ENCODE measurements at regions not wholly inside any gene's neighbourhood (a gene's known extent, or its start where the extent isn't known, plus 50 kb on each side); places are given as distances from the start of the nearest gene placed in this dataset.

DNA sequence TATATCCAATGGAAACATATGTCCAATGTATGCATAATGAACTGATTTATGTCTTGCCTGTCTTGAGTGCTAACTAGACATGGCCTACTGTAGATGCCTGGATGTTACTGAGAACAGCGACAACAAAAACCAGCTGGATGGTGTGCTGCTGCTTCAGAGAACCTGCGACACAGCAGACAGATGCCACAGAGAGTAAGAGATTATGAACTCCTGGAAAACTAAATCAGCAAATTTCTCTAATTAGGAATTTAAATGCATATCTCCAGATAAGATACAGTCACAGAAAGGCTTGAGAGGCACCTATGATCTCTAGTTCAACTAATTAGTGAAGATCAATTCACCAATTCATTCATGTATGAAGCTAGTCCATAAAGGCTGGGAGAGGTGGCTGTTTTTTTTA, 1508.0 kb upstream of the TENM4 start:
- TF ChIP-seq, protein P1, sequence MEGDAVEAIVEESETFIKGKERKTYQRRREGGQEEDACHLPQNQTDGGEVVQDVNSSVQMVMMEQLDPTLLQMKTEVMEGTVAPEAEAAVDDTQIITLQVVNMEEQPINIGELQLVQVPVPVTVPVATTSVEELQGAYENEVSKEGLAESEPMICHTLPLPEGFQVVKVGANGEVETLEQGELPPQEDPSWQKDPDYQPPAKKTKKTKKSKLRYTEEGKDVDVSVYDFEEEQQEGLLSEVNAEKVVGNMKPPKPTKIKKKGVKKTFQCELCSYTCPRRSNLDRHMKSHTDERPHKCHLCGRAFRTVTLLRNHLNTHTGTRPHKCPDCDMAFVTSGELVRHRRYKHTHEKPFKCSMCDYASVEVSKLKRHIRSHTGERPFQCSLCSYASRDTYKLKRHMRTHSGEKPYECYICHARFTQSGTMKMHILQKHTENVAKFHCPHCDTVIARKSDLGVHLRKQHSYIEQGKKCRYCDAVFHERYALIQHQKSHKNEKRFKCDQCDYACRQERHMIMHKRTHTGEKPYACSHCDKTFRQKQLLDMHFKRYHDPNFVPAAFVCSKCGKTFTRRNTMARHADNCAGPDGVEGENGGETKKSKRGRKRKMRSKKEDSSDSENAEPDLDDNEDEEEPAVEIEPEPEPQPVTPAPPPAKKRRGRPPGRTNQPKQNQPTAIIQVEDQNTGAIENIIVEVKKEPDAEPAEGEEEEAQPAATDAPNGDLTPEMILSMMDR (IDR thresholded peaks at IDR 0.05; ENCODE audit: low read depth, low read length), result no peak

DNA sequence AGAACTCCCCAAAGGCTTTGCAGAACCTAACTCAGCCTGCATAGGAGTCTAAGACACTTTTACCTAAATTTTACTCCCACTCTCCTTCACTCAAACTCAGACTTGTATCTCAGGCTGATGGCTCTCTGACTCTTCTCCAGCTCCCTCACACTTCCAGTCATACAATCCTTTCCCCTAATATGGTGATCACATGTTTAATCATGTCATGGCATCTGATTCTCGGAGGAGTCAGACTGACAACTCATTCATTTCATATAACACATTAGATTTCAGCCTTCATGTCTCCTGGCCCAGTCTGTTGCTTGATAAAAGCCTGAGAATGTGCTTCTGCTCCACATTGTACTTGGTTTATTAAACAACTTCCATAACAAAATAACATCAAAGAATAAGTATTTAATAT, 1503.9 kb upstream of the TENM4 start:
- Histone ChIP-seq H3K36me3 (no peaks in the 10 kb centered on the region), H3K9me3 (ENCODE audit: low read depth) (no peaks in the 10 kb centered on the region)

More for the DNA sequence above, 1508.0 kb upstream of the TENM4 start:
- Histone ChIP-seq H3K27me3 (no peaks in the 10 kb centered on the region), H3K4me3 (no peak overlapping the region), H3K27ac (no peak overlapping the region), H3K4me1 (ENCODE audit: low read depth) (no peaks in the 10 kb centered on the region), H3K9me3 (ENCODE audit: low read depth) (no peaks in the 10 kb centered on the region), H3K36me3 (no peaks in the 10 kb centered on the region)
- no peak for DNase-seq (ENCODE audit: low read depth in 1 of 2, low spot score in 1 of 2)

DNA sequence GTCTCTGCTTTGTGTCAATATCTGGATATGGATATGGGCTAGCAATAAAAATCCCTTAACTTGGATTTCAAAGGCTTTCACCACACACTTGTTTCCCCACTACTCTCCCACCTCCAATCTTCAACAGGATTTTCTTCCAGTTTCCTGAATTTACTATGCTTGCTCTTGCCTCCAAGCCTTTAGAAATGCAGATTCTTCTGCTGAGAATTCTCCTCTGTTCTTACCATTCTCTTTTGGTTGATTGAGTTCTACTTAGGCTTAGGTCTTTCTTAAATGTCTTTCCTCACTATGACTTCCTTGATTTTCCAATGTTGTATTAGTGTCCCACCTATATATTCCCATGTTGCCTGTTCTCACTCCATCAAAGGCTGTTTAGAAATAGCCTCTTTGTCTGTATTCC, 1502.4 kb upstream of the TENM4 start:
- no peaks in the 10 kb centered on the region for H3K4me1 ChIP-seq (ENCODE audit: low read depth)
- TF ChIP-seq, protein P1 (IDR thresholded peaks at IDR 0.05; ENCODE audit: low read depth, low read length), result no peak
- H3K27me3 ChIP-seq, result peaks cover 5% of the 10 kb centered on the region
- H3K9me3 ChIP-seq (ENCODE audit: low read depth), result no peaks in the 10 kb centered on the region
- DNase-seq (ENCODE audit: low read depth in 1 of 2, low spot score in 1 of 2), result no peak
- no peaks in the 10 kb centered on the region for H3K36me3 ChIP-seq
- no peak overlapping the region for H3K4me3 ChIP-seq
- H3K27ac ChIP-seq, result no peak overlapping the region

More for the DNA sequence above, 1503.9 kb upstream of the TENM4 start:
- H3K4me1 ChIP-seq (ENCODE audit: low read depth), result no peaks in the 10 kb centered on the region
- TF ChIP-seq, protein P1 (IDR thresholded peaks at IDR 0.05; ENCODE audit: low read depth, low read length), result no peak
- no peak overlapping the region for H3K4me3 ChIP-seq
- H3K27me3 ChIP-seq, result peaks cover 4% of the 10 kb centered on the region
- H3K27ac ChIP-seq, result no peak overlapping the region
- DNase-seq (ENCODE audit: low read depth in 1 of 2, low spot score in 1 of 2), result no peak

DNA sequence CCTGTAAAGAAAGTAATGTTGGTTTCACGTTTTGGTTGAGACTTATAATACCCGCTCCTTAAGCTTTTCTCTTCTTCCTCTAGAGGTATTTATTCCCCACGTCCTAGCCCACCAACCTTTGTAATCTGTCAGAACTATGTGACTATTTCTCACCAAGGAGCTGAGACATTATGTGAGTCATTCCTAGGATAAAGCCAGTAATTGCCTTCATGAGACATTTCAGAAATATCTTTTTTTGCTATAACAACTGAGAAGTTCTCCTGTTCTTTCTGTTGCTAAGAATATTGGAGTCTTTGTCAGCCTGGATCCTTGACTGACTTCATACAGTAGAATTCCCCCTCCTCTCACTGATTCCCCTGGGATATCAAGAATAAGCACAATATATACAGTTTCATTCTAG, 1497.0 kb upstream of the TENM4 start:
- H3K27ac ChIP-seq, result no peak overlapping the region
- TF ChIP-seq, protein P1 (IDR thresholded peaks at IDR 0.05; ENCODE audit: low read depth, low read length), result no peak
- no peak overlapping the region for H3K4me3 ChIP-seq
- no peaks in the 10 kb centered on the region for H3K36me3 ChIP-seq
- no peaks in the 10 kb centered on the region for H3K9me3 ChIP-seq (ENCODE audit: low read depth)
- peaks cover 5% of the 10 kb centered on the region for H3K27me3 ChIP-seq
- no peak for DNase-seq (ENCODE audit: low read depth in 1 of 2, low spot score in 1 of 2)
- H3K4me1 ChIP-seq (ENCODE audit: low read depth), result peaks cover 4% of the 10 kb centered on the region

DNA sequence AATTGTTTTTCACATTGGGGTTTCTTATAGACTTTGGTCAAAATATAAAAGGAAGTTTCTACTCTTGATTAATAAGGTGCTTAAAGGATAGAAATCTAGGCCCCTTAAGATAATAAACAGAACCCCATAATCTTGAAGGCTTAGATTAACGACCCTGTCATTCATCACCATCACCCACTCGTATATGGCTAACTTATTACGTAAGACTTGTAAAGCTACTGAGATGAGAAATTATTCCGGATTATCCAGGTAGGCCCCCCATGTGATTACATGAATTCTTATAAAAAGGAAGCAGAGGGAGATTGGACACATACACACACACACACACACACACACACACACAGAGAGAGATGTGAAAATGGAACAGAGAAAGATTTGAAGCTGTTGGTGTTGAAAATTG, 1489.2 kb upstream of the TENM4 start:
- H3K36me3 ChIP-seq, result no peaks in the 10 kb centered on the region
- H3K27me3 ChIP-seq, result no peaks in the 10 kb centered on the region
- H3K4me1 ChIP-seq (ENCODE audit: low read depth), result peaks cover 13% of the 10 kb centered on the region
- H3K27ac ChIP-seq, result no peak overlapping the region
- no peak for DNase-seq (ENCODE audit: low read depth in 1 of 2, low spot score in 1 of 2)
- TF ChIP-seq, protein P1 (IDR thresholded peaks at IDR 0.05; ENCODE audit: low read depth, low read length), result no peak
- no peak overlapping the region for H3K4me3 ChIP-seq
- no peaks in the 10 kb centered on the region for H3K9me3 ChIP-seq (ENCODE audit: low read depth)
